ENCODE measurements at regions not wholly inside any gene's neighbourhood (a gene's known extent, or its start where the extent isn't known, plus 50 kb on each side); places are given as distances from the start of the nearest gene placed in this dataset.

GRCh38 chr1:36697836-36698605 is 215.3 kb upstream of the CSF3R start:
- TF ChIP-seq CTCF (IDR thresholded peaks at IDR 0.05) (no peak), POLR2A (IDR thresholded peaks at IDR 0.05) (no peak)

Data from heart left ventricle (tissue), 13 donors.